HG02610 (cell line): ENCODE measurements at regions not wholly inside any gene's neighbourhood (a gene's known extent, or its start where the extent isn't known, plus 50 kb on each side); places are given as distances from the start of the nearest gene placed in this dataset.
"Not testable (repeated sequence)": the region's sequence is repeated elsewhere in the genome, so short reads cannot be mapped to it uniquely, and the experiment has no call there.

Experiments used
- ATAC-seq: cut with Tn5 transposase; IDR thresholded peaks from one replicate; pipeline ENCODE4 v1.9.1; 2021; ENCODE audit warnings: mild to moderate bottlenecking, moderate library complexity; ENCODE audit not compliant: unreplicated experiment

- no peak for ATAC-seq
Observed at GRCh38 chr5:102049517-102049916, 246.6 kb downstream of the SLCO4C1 start.

DNA sequence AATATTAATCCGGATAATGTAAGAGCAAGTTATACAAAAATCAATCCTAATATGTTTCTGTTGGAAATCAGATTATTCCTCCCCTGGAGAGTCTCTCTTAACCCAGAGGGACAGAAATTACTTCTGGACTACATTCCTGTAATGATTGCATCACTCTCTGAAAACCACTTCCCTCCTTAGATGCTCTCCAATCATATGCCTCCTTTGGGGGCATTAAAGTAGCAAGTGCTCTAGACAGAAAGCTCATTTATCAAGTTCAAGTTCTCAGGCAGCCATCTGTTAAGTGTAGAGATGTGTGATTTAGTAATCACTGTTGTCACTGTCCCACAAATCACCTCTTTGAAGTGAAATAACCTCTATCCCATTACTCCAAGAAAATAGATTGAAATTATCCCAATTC is 247.1 kb downstream of the SLCO4C1 start:
- ATAC-seq, result no peak

- ATAC-seq, result not testable (repeated sequence)
Observed at GRCh38 chr5:102047073-102047472, 249.0 kb downstream of the SLCO4C1 start.

DNA sequence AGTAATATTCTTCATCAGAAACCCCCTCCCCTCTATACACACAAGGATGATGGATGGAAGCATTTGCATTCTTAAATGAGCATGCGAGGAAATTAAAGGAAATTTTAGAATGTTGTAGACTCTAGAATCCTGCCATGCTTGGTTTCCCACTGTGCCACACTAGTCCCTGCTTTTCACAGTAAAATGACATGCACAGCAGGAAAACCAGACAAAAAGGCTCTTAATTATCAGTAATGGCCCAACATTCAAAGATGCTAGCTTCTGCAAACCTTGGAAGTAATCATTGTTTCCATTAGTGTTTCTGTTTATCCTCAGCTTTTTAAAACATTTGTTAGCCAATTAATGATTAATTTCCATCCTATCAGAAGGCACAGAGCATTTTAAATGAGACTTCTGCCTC is 255.8 kb downstream of the SLCO4C1 start:
- ATAC-seq, result no peak

DNA sequence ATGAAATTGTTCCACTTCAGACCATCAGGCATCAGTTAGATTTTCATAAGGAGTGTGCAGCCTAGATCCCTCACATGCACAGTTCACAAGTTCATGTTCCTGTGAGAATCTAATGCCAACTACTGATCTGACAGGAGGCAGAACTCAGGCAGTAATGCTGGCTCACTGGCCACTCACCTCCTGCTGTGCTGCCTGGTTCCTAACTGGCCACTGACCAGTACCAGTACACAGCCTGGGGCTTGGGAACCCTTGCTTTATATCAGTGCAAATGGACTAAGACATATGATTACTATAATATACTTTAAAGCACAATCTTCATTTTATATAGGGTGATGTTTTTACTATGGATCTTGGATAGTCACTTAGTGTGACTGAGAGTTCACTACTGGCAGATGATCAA is 259.2 kb downstream of the SLCO4C1 start:
- ATAC-seq, result no peak

GRCh38 chr5:102031711-102032110 is 264.4 kb downstream of the SLCO4C1 start:
- no peak for ATAC-seq

GRCh38 chr5:102018690-102019089 is 277.4 kb downstream of the SLCO4C1 start:
- no peak for ATAC-seq

DNA sequence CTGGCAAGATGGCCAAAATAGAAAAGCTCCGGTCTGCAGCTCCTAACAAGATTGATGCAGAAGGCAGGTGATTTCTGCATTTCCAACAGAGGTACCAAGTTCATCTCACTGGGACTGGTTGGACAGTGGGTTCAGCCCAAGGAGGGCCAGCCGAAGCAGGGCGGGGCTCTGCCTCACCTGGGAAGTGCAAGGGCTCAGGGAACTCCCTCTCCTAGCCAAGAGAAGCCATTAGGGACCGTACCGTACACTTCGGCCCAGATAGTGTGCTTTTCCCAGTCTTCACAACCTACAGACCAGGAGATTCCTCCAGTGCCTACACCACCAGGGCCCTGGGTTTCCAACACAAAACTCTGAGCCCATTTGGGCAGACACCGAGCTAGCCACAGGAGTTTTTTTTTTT is 277.8 kb downstream of the SLCO4C1 start:
- ATAC-seq, result no peak

GRCh38 chr5:102014371-102014770 is 281.7 kb downstream of the SLCO4C1 start:
- no peak for ATAC-seq

DNA sequence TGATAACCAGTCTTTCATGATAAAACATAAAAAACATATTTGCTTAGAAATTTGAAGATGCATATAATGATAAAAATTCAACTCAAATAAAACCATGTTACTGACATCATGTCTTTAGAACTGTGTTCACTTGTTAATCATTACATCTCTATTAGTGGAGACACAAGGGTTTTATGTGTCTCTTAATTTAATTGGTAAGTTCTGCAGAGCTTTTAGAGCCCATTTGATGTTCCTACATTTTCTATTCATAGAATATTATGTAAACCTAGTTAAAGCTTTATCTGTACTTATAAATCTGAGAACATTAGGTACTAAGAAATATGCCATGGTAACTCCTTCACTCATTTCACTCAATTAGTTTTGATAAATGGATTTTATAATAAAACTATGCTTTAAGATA is 285.4 kb downstream of the SLCO4C1 start:
- ATAC-seq, result no peak

DNA sequence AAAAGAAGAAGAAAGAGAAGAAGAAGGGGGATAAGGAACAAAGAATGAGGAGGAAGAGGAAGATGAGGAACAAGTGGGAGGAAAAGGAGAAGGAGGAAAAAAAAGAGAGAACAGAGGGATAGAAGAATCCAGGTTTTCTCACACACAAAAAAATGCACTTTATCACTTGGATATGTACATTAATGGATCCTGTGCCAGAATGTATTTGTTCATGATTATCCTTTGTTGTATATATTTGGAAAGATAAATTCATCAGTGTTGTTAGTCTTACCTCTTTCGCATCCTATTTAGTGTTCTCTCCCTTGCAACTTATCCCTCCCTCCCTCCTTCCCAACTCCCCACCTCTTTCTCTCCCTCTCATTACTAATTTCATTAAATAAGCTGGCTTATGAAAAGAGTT is 298.8 kb downstream of the SLCO4C1 start:
- ATAC-seq, result no peak

GRCh38 chr5:101995585-101995984 is 300.5 kb downstream of the SLCO4C1 start:
- no peak for ATAC-seq

DNA sequence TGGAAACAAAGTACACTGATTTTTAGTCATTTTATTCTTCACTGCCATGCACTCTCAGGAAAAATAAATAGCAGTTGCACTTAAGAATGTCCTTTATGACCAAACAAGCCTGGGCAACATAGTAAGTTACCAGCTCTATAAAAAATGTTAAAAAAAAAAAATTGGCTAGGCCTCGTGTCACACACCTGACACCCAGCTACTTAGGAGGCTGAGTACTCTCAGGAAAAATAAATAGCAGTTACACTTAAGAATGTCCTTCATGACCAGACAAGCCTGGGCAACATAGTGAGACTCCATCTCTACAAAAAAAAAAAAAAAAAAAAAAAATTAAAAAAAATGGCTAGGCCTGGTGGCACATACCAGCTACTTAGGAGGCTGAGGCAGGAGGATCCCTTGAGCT is 304.6 kb downstream of the SLCO4C1 start:
- ATAC-seq, result no peak

GRCh38 chr5:101989659-101990058 is 306.4 kb downstream of the SLCO4C1 start:
- no peak for ATAC-seq

DNA sequence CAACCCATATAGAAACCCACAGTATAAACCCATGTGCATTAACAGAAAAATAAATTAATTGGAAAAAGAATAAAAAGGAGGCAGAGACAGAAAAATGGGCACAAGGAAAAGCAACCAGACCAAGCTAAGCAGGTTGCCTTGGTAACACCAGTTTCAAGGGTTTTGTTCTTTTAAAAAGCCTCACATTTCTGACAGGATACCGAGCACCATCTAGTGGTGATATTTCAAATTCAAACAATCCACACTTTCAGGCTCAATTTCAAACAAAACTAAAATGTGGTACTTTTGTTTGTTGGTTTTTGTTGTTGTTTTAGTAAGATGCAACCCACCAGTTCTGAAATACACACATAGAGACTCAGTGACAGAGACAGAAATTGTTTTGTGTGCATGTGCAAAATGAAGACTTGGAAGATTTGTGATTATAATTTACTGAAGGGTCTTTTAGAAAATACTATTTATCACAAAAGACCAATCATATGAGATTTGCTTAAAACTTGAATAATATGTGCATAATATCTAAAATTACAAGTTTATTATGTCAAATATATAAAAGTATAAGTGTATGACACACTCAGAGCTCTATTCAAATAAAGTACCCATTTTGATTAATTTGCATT is 318.2 kb downstream of the SLCO4C1 start:
- ATAC-seq, result peak; percentile 89

DNA sequence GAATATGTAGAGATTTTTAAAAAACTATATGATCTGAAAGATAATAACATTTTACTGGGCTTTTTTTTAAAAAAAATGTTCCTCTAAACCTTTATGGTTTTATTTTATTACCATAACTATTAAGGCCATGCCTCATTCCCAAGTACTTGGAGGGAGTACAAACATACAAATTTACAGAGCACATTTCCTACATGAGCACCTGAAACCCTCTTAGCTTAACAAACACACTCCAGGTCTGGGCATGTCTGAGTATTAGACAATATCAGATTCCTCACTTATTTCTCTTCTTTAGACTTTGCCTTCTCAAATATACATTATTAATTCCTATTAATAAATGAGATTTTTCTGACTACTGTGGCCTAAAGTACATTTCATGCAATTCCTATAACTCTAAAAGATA is 319.2 kb downstream of the SLCO4C1 start:
- ATAC-seq, result no peak

GRCh38 chr5:101969742-101970141 is 326.3 kb downstream of the SLCO4C1 start:
- no peak for ATAC-seq

DNA sequence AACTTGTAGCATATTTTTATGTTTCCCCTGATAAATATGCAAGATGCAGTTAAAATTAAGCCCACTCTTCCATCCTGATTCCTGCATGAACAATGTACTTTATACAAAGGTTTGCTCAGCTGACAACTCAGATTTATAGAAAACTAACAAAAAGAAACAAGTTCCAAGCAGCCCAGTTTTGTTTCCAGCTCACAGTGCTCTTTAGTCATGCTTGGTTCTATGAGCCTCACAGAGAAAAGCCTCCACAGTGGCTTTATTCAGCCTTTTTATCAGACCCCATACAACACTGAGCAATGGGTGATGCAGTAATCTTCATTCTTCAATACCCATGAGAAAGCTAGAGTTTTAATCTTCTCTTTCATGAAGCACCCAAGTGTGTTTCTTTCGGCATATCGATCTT is 329.6 kb downstream of the SLCO4C1 start:
- no peak for ATAC-seq

DNA sequence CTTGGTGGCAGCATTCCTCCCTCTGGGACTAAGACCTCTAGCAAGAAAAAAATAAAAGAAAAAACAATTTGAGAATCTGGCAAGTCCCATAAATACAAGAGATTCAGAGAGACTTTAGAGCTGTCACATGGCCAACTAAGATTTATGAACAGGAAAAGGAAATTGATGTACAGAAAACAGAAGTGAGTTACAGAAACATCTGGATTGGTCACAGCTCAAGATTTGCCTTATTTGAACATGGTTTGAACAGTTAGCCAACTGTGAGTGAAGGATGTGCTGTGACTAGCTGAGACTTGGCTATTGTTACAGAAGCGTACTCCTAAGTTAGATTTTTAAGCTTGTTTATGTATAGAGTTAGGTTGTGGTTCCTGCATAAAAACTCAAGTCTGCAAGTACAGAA is 340.2 kb downstream of the SLCO4C1 start:
- ATAC-seq, result no peak

DNA sequence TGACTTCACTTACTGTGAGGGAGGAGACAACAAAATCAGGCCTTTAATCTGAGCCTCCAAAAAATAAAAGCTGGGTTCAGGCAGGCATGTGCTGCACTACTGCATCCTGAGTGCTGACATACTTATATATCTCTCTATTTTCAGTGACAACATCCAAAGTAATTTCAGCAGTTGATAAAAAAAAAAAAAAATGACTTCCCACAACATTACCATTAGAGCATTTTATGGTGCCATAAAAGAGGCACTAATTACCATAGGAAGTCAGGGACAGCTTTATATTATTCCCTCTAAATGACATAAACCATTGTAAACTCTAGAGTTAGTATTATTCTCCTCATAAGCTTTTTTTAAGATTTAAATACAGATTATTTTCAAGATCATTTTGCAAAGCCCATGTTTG is 346.1 kb downstream of the SLCO4C1 start:
- ATAC-seq, result no peak

DNA sequence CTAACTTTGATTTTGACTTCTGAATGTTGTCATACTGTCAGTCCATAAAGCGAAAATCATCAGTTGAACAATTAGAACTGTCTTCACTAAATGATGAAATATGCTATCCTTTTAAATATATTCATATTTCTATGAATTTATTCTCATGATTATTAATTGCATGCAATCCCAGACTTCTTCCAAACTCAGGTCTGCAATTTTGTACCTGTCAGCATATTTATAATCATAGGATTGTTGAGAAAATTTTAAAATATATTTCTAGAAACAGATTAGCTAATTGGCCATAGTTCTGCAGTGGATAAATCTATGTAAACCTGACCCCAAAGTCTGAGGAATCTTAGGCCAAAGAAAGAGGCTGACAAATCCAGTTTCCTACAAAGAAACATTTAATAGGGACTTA is 347.5 kb downstream of the SLCO4C1 start:
- no peak for ATAC-seq

GRCh38 chr5:101943784-101944183 is 352.3 kb downstream of the SLCO4C1 start:
- peak; percentile 41 for ATAC-seq

DNA sequence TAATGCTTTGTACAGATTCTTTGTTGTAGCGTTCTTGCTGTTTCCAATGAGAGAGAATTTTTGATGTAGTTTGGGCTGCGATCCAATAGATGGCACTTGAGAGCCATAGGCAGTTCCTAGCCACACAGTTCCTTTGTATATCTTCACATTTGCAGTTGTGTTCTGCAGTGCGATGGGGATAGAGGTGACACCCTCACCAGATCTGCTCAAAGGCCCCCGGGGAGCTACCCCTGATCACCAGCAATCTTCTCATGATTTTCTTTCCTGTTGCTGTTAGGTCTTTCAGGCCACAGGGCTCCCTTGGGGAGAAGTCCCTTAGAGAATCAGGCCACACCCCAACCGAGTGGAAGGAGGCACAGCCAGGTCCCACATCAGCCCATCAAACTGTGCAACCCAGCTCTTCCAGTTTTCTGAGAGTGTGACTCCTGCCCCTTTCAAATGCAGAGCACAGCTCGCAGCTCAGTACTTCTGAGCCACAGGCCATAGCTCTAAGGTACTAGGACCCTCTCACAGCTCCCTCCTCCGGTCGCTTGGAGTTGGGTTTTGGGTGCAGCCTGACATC is 353.7 kb downstream of the SLCO4C1 start:
- ATAC-seq, result peak; percentile 85
